SU-DHL-6 (cell line): ENCODE measurements at regions not wholly inside any gene's neighbourhood (a gene's known extent, or its start where the extent isn't known, plus 50 kb on each side); places are given as distances from the start of the nearest gene placed in this dataset.

Experiments used
- H2AFZ ChIP-seq: fragments of 200-600 bp; sonication (generic); 2 replicates; pipeline ENCODE4 v1.6.1; 2014; ENCODE audit warnings: low read depth, mild to moderate bottlenecking, moderate library complexity, mixed read lengths, antibody characterized with exemption, low read length; ENCODE audit not compliant: severe bottlenecking
- H3F3A ChIP-seq: fragments of 200-600 bp; shearing (Covaris generic); 2 replicates; pipeline ENCODE4 v1.6.0; 2016; ENCODE audit warnings: antibody characterized with exemption, mild to moderate bottlenecking; ENCODE audit not compliant: insufficient read depth
- H3K27ac ChIP-seq: fragments of 200-600 bp; sonication (generic); 2 replicates; pipeline ENCODE4 v1.5.1; 2016; ENCODE audit warnings: low read depth, mild to moderate bottlenecking, low read length, moderate library complexity, mixed read lengths
- H3K27me3 ChIP-seq: fragments of 200-600 bp; sonication (generic), shearing (Covaris generic); 2 replicates; pipeline ENCODE4 v1.6.0; 2014; ENCODE audit warnings: mild to moderate bottlenecking, low read length
- H3K36me3 ChIP-seq: fragments of 200-600 bp; sonication (generic); 2 replicates; pipeline ENCODE4 v1.6.1; 2014; ENCODE audit warnings: mild to moderate bottlenecking, low read length, mixed read lengths
- H3K4me2 ChIP-seq: fragments of 300-600, 200-600 bp; shearing (Covaris generic), sonication (generic); 2 replicates; pipeline ENCODE4 v1.6.0; 2014; ENCODE audit warnings: low read length, low read depth, mild to moderate bottlenecking; ENCODE audit not compliant: poor library complexity, severe bottlenecking
- H3K4me3 ChIP-seq: fragments of 200-600 bp; sonication (generic); 2 replicates; pipeline ENCODE4 v1.5.1; 2014; ENCODE audit warnings: antibody characterized with exemption, low read length, mild to moderate bottlenecking, mixed read lengths; ENCODE audit not compliant: insufficient read depth, poor library complexity, severe bottlenecking
- H3K79me2 ChIP-seq: fragments of 200-600 bp; sonication (generic); 2 replicates; pipeline ENCODE4 v1.6.1; 2014; ENCODE audit warnings: mild to moderate bottlenecking, low read length, moderate library complexity; ENCODE audit not compliant: insufficient read depth
- H3K9ac ChIP-seq: fragments of 200-600 bp; sonication (generic); 2 replicates; pipeline ENCODE4 v1.7.0; 2014; ENCODE audit warnings: mild to moderate bottlenecking, low read length
- H3K9me2 ChIP-seq: fragments of 200-600 bp; sonication (generic); replicated peaks from 2 replicates; pipeline ENCODE4 v1.6.1; 2014; ENCODE audit warnings: low read length; ENCODE audit not compliant: insufficient read depth
- H3K9me3 ChIP-seq: fragments of 200-600 bp; sonication (generic); 2 replicates; pipeline ENCODE4 v1.6.1; 2014; ENCODE audit warnings: low read length, mixed read lengths; ENCODE audit not compliant: insufficient read depth
- H4K20me1 ChIP-seq: fragments of 200-600 bp; sonication (generic); 2 replicates; pipeline ENCODE4 v1.6.1; 2014; ENCODE audit warnings: low read depth, mild to moderate bottlenecking, antibody characterized with exemption, low read length, moderate library complexity, mixed read lengths
- CTCF ChIP-seq: fragments of 200-600 bp; sonication (generic); IDR thresholded peaks from one replicate; pipeline ENCODE4 v1.5.1; 2017; ENCODE audit warnings: antibody characterized with exemption, mild to moderate bottlenecking, low read length, moderate library complexity; ENCODE audit not compliant: insufficient read depth, poor library complexity, severe bottlenecking
- EZH2phosphoT487 ChIP-seq: fragments of 200-600 bp; sonication (generic), shearing (Covaris generic); conservative IDR thresholded peaks from 2 replicates; pipeline ENCODE4 v1.6.1; 2018; ENCODE audit warnings: mild to moderate bottlenecking, antibody characterized with exemption, low read length, moderate library complexity, mixed read lengths

GRCh38 chr18:60980422-60981005, 352.7 kb upstream of the CDH20 start:
- no peaks in the 10 kb centered on the region for H3F3A ChIP-seq
- no peaks in the 10 kb centered on the region for H4K20me1 ChIP-seq
- TF ChIP-seq EZH2phosphoT487, result no peak
- H3K9me3 ChIP-seq, result no peaks in the 10 kb centered on the region
- H2AFZ ChIP-seq, result no peak overlapping the region
- H3K4me2 ChIP-seq, result no peak overlapping the region
- no peak overlapping the region for H3K4me3 ChIP-seq
- H3K27ac ChIP-seq, result no peak overlapping the region
- no peaks in the 10 kb centered on the region for H3K27me3 ChIP-seq
- no peaks in the 10 kb centered on the region for H3K79me2 ChIP-seq
- no peak overlapping the region for H3K9ac ChIP-seq
- H3K36me3 ChIP-seq, result no peaks in the 10 kb centered on the region
- H3K9me2 ChIP-seq, result no peaks in the 10 kb centered on the region

- Histone ChIP-seq H3K4me2 (no peak overlapping the region), H2AFZ (no peak overlapping the region)
Measured at GRCh38 chr18:60981682-60982328, 351.4 kb upstream of the CDH20 start.

GRCh38 chr18:60982329-60982695, 350.9 kb upstream of the CDH20 start:
- no peak overlapping the region for H3K4me3 ChIP-seq
- no peaks in the 10 kb centered on the region for H3K9me3 ChIP-seq
- no peaks in the 10 kb centered on the region for H4K20me1 ChIP-seq
- H3K27ac ChIP-seq, result no peak overlapping the region
- H3K9ac ChIP-seq, result no peak overlapping the region
- H3K4me2 ChIP-seq, result no peak overlapping the region
- no peak overlapping the region for H2AFZ ChIP-seq
- H3K27me3 ChIP-seq, result no peaks in the 10 kb centered on the region
- no peaks in the 10 kb centered on the region for H3K79me2 ChIP-seq
- no peaks in the 10 kb centered on the region for H3K36me3 ChIP-seq
- no peaks in the 10 kb centered on the region for H3F3A ChIP-seq
- TF ChIP-seq CTCF (no peak), EZH2phosphoT487 (no peak)
- H3K9me2 ChIP-seq, result no peaks in the 10 kb centered on the region

More at GRCh38 chr18:60981682-60982328, 351.4 kb upstream of the CDH20 start:
- TF ChIP-seq EZH2phosphoT487, result no peak
- TF ChIP-seq CTCF, result no peak
- H3K27ac ChIP-seq, result no peak overlapping the region
- H3K27me3 ChIP-seq, result no peaks in the 10 kb centered on the region
- H3K4me3 ChIP-seq, result no peak overlapping the region
- no peaks in the 10 kb centered on the region for H3K9me2 ChIP-seq
- no peaks in the 10 kb centered on the region for H3K79me2 ChIP-seq
- H4K20me1 ChIP-seq, result no peaks in the 10 kb centered on the region
- H3K9ac ChIP-seq, result no peak overlapping the region
- no peaks in the 10 kb centered on the region for H3K9me3 ChIP-seq
- no peaks in the 10 kb centered on the region for H3K36me3 ChIP-seq
- no peaks in the 10 kb centered on the region for H3F3A ChIP-seq

GRCh38 chr18:60982928-60983327, 350.3 kb upstream of the CDH20 start:
- no peaks in the 10 kb centered on the region for H4K20me1 ChIP-seq
- H3K36me3 ChIP-seq, result no peaks in the 10 kb centered on the region
- no peaks in the 10 kb centered on the region for H3K79me2 ChIP-seq
- no peaks in the 10 kb centered on the region for H3K9me2 ChIP-seq
- no peak overlapping the region for H3K4me3 ChIP-seq
- no peak overlapping the region for H3K4me2 ChIP-seq
- H3K9ac ChIP-seq, result no peak overlapping the region
- H3K27ac ChIP-seq, result no peak overlapping the region
- TF ChIP-seq EZH2phosphoT487, result no peak
- no peak for TF ChIP-seq CTCF
- no peaks in the 10 kb centered on the region for H3K9me3 ChIP-seq
- no peaks in the 10 kb centered on the region for H3F3A ChIP-seq
- H3K27me3 ChIP-seq, result no peaks in the 10 kb centered on the region
- H2AFZ ChIP-seq, result no peak overlapping the region
